ENCODE measurements at regions not wholly inside any gene's neighbourhood (a gene's known extent, or its start where the extent isn't known, plus 50 kb on each side); places are given as distances from the start of the nearest gene placed in this dataset.

DNA sequence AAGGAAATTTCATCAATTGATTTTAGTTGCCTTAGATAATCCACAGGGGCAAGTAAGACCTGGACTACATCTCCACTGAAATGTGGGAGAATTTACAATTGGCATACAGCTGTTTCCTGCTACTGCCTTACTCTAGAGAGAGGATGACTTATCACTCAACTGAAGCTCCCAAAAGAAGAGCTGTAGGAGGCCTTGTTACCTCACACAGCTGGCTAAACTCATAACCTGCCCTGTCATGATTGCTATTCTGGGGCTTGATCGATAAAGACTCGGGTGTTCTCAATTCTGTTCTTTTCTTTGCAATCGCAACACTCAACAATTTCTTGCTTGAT is 1396.4 kb downstream of the EFNB2 start:
- TF ChIP-seq, protein P1, sequence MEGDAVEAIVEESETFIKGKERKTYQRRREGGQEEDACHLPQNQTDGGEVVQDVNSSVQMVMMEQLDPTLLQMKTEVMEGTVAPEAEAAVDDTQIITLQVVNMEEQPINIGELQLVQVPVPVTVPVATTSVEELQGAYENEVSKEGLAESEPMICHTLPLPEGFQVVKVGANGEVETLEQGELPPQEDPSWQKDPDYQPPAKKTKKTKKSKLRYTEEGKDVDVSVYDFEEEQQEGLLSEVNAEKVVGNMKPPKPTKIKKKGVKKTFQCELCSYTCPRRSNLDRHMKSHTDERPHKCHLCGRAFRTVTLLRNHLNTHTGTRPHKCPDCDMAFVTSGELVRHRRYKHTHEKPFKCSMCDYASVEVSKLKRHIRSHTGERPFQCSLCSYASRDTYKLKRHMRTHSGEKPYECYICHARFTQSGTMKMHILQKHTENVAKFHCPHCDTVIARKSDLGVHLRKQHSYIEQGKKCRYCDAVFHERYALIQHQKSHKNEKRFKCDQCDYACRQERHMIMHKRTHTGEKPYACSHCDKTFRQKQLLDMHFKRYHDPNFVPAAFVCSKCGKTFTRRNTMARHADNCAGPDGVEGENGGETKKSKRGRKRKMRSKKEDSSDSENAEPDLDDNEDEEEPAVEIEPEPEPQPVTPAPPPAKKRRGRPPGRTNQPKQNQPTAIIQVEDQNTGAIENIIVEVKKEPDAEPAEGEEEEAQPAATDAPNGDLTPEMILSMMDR (IDR thresholded peaks at IDR 0.05; ENCODE audit: low read depth, low read length) = no peak
- no peak for TF ChIP-seq POLR2A (IDR thresholded peaks at IDR 0.05; ENCODE audit: extremely low read depth, insufficient read length)
- TF ChIP-seq MYC (IDR thresholded peaks at IDR 0.05; ENCODE audit: low read depth, low read length) = no peak
- TF ChIP-seq, protein P2, sequence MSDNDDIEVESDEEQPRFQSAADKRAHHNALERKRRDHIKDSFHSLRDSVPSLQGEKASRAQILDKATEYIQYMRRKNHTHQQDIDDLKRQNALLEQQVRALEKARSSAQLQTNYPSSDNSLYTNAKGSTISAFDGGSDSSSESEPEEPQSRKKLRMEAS (IDR thresholded peaks at IDR 0.05; ENCODE audit: low read depth, low read length) = no peak

Data from NB4 (cell line).